Testis (tissue), 2 donors: ENCODE measurements at regions not wholly inside any gene's neighbourhood (a gene's known extent, or its start where the extent isn't known, plus 50 kb on each side); places are given as distances from the start of the nearest gene placed in this dataset.

Experiments
- DNase-seq: peaks from one replicate; pipeline ENCODE4 v3.0.0-alpha.2; 2019
- H3K27ac ChIP-seq, 2 donors: fragments of 200-600 bp; sonication (generic); one replicate each; pipeline ENCODE4 v1.5.1; 2019
- H3K27me3 ChIP-seq: fragments of 200-600 bp; sonication (generic); one replicate; pipeline ENCODE4 v1.5.1; 2019
- H3K36me3 ChIP-seq: fragments of 200-600 bp; sonication (generic); one replicate; pipeline ENCODE4 v1.5.1; 2017; ENCODE audit warnings: low read depth; ENCODE audit errors: missing control alignments
- H3K4me1 ChIP-seq: fragments of 200-600 bp; sonication (generic); one replicate; pipeline ENCODE4 v1.5.1; 2019
- H3K4me3 ChIP-seq, 2 donors: fragments of 200-600 bp; sonication (generic); one replicate each; pipeline ENCODE4 v1.5.1; 2017 to 2019
- H3K9me3 ChIP-seq: fragments of 200-600 bp; sonication (generic); one replicate; pipeline ENCODE4 v1.5.1; 2017
- CTCF ChIP-seq, 3 experiments: fragments of 450-650 bp in 2 of 3; fragments of 200-600 bp in 1 of 3; sonication (generic) in 1 of 3; IDR thresholded peaks; one replicate each; pipeline ENCODE4 v1.5.1; 2016 to 2019; ENCODE audit warnings: antibody characterized with exemption in 3 of 3, mild to moderate bottlenecking in 2 of 3, moderate library complexity in 1 of 3
- POLR2A ChIP-seq: fragments of 450-650 bp; IDR thresholded peaks from one replicate; pipeline ENCODE4 v1.6.1; 2017; ENCODE audit warnings: antibody characterized with exemption, mild to moderate bottlenecking, moderate library complexity
- WGBS, 2 donors: methylation state at CpG; one replicate each; pipeline ENCODE4 v1.1.5; 2018; 5-methylcytosine and 5-hydroxymethylcytosine counted together
- intact Hi-C: fragments of 100-400 bp; cut with DNase I; formaldehyde crosslinking; loops from one replicate; pipeline ENCODE4 v1.15.1; 2023; ENCODE audit warnings: low total_unique reads

- Histone ChIP-seq H3K4me3 (no peak overlapping the region), H3K9me3 (no peaks in the 10 kb centered on the region), H3K27me3 (no peaks in the 10 kb centered on the region), H3K4me1 (no peaks in the 10 kb centered on the region), H3K27ac (no peak overlapping the region), H3K36me3 (no peaks in the 10 kb centered on the region)
- TF ChIP-seq POLR2A (no peak), CTCF (IDR thresholded peaks at IDR 0.05) (no peak)
- DNase-seq = no peak
- intact Hi-C loops = no loop called here
- WGBS, 2 donors = 90 to 92% methylated on average over 4 of the region's 4 CpGs
Measured at GRCh38 chr2:9747396-9747795, 95.9 kb upstream of the TAF1B start.

DNA sequence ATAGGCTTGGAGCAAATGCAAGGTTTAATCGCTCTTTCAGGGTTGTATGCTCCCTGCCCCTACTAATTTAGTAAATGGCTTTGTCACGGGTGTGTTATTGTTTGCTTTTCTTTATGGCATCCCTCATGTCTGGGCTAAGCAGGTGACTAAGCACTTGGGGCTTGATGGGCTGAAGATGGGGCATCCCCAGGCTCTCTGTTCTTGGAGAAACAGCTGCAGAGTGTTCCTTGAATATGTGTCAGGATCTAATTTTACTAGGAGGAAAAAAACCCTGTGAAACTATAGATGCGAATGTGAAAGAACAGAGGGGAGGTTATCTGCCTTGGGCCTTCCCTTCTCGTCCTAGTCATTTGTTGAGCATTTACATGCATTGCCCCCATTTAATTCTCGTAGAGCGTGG, 94.7 kb upstream of the TAF1B start:
- TF ChIP-seq CTCF (IDR thresholded peaks at IDR 0.05) (no peak), POLR2A (no peak)
- intact Hi-C loops = no loop called here
- H3K4me3 ChIP-seq = no peak overlapping the region

GRCh38 chr2:9749546-9750223, 93.6 kb upstream of the TAF1B start:
- no peak for TF ChIP-seq POLR2A
- no peak for TF ChIP-seq CTCF (IDR thresholded peaks at IDR 0.05)
- WGBS, 2 donors = 86 to 94% methylated on average over 9 of the region's 9 CpGs
- no peak for DNase-seq
- H3K4me3 ChIP-seq = no peak overlapping the region
- no peaks in the 10 kb centered on the region for H3K27me3 ChIP-seq
- no peaks in the 10 kb centered on the region for H3K9me3 ChIP-seq
- no peak overlapping the region for H3K27ac ChIP-seq
- intact Hi-C loops = no loop called here
- no peaks in the 10 kb centered on the region for H3K36me3 ChIP-seq
- H3K4me1 ChIP-seq = peaks cover 14% of the 10 kb centered on the region

More for the DNA sequence above, 94.7 kb upstream of the TAF1B start:
- Histone ChIP-seq H3K27me3 (no peaks in the 10 kb centered on the region), H3K36me3 (no peaks in the 10 kb centered on the region), H3K9me3 (no peaks in the 10 kb centered on the region), H3K4me1 (peaks cover 10% of the 10 kb centered on the region), H3K27ac (no peak overlapping the region)
- no peak for DNase-seq
- WGBS, 2 donors = 90 to 92% methylated on average over 6 of the region's 6 CpGs

DNA sequence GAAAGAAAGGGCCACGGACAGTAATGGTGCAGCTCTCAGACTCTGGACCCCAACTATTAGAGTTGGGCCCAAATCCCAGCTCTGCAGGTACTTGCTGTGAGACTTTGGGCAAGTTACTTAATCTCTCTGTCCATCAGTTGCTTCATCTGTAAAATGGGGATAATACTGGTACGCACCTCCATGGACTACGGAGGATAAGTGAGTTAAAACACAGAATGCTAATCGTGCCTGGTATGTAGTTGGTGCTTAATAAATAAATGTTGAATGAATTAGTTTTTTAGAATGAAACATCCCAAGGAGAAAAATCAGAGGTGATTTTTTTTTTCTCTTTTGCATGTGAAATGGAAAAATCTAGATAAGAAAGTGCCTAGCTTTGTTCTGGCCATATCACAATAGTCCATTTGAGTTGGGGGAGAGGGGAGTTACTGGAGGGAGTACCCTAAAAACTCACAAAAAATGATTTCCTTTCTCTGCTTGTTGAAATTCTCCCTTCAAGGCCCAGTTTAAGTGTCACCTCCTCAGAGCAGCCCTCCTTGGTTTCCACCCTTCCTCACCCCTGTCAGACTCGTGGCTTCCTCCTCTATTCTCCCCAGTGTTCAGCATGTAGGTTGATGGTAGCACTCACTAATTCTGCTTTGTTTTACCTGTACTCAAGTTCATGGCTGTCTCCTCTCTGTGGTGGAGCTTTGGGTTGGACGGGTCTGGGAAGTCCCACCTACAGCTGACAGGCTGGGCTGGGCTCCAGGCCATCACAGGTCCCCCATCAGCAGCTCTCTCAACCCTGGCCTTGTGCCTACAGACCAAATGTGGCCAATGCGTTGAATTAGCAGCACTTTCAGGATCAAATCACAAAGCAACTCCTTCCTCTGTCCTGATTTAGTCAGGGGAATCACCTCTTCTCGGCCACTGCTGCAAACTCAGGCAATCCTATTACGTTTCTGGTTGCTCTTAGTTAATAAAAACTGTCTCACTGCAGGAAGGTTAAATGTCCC, 92.8 kb upstream of the TAF1B start:
- Histone ChIP-seq H3K4me3 (no peak overlapping the region), H3K9me3 (no peaks in the 10 kb centered on the region), H3K27ac (no peak overlapping the region), H3K27me3 (no peaks in the 10 kb centered on the region), H3K4me1 (peaks cover 14% of the 10 kb centered on the region), H3K36me3 (no peaks in the 10 kb centered on the region)
- no peak for TF ChIP-seq CTCF (IDR thresholded peaks at IDR 0.05)
- no peak for TF ChIP-seq POLR2A
- WGBS, 2 donors = 81 to 85% methylated on average over 9 of the region's 9 CpGs
- intact Hi-C loops = no loop called here
- DNase-seq = no peak
